Brain pericyte (primary cell): ENCODE measurements at regions not wholly inside any gene's neighbourhood (a gene's known extent, or its start where the extent isn't known, plus 50 kb on each side); places are given as distances from the start of the nearest gene placed in this dataset.
"Not testable (repeated sequence)": the region's sequence is repeated elsewhere in the genome, so short reads cannot be mapped to it uniquely, and the experiment has no call there.

ENCODE experiments used
- DNase-seq: peaks from one replicate; pipeline ENCODE4 v3.0.0-alpha.2; 2012; ENCODE audit warnings: low read depth, low spot score

DNA sequence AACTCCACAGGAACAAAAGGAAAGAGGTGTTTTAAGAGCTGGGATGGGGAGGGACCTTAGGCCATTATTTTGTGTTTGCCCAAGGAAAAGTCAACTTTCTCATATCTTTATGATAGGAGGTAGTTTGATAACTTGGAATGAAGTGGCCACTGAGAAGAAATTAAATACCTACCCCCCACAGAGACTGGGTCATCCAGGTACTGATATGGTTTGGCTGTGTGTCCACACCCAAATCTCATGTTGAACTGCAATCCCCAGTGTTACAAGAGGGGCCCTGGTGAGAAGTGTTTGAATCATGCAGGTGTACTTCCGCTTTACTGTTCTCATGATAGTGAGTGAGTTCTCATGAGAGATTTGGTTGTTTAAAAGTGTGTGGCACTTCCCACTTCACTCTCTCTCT is 477.9 kb upstream of the KIF2B start:
- DNase-seq, result no peak

DNA sequence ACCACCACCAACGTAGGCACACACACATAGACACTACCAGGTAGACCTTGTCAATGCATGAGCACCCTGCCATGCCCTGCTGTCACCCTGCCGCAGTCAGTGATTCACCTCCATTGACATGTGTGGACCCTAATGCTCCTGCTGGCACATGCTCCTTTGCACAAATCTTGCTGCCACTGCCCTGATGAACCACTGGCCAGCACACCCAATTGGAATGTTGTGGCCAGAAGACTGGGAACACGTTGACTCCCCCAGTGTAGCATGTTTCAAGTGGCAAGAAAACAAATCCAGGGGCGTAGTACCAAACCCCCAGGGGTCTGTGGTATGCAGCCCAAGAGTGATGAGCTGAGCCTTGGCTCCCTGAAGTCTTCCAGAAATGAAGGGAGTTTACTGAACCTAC is 486.4 kb upstream of the KIF2B start:
- no peak for DNase-seq

DNA sequence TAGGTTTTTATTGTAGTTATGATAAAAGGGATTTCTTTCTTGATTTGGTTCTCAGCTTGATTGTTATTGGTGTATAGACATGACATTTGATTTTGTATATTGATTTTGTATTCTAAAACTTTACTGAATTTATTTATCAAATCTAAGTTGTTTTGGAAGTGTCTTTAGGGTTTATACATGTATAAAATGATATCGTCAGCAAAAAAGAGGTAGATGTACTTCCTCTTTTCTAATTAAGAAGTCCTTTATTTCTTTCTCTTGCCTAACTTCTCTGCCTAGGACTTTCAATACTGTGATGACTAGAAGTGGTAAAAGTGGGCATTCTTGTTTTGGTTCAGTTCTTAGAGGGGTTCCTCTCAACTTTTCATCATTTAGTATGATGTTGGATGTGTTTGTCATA is 487.3 kb upstream of the KIF2B start:
- no peak for DNase-seq

DNA sequence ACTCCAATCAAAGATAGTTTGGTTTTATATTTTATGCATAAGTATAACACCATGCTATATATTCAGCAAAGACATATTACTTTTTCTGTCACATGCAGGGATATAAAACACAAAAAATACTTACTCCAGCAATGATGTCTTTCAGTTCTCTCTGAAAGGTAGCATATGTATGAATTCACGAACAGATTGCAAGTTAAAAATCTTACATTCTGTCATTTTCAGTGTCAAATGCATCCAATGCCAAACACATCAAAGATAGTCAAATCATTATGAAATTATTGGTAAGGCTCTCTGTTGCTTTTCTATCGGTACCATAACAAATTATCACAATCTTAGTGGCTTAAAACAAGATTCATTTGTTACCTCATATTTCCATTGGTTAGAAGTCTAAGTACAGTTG is 492.0 kb upstream of the KIF2B start:
- DNase-seq, result no peak

DNA sequence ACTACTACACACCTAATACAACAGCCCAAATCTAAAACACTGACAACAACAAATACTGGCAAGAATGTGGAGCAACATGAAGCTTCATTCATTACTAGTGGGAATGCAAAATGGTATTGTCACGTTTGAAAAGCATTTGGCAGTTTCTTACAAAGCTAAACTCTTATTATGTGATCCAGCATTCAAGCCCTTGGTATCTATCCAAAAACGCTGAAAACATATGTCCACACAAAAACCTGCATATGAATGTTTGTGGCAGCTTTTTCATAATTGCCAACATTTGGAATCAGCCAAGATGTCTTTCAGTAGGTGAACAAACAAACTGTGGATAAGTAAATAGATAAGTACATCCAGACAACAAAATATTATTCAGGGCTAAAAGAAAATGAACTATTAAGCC is 501.1 kb upstream of the KIF2B start:
- DNase-seq, result no peak

DNA sequence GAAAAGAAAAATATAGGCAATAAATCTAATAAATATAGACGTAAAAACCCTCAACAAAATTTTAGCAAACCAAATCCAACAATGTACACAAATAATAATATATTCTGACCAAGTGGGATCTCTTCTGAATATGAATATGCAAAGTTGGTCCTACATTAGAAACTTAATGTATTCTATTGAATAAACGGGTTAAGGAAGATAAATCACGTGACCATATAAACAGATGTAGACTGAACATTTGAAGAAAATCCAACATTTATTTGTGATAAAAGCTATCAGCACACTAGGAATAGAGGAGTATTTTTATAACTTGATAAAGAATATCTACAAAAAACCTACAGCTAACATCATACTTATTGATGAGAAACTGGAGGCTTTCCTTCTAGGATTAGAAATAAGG is 502.8 kb upstream of the KIF2B start:
- no peak for DNase-seq

DNA sequence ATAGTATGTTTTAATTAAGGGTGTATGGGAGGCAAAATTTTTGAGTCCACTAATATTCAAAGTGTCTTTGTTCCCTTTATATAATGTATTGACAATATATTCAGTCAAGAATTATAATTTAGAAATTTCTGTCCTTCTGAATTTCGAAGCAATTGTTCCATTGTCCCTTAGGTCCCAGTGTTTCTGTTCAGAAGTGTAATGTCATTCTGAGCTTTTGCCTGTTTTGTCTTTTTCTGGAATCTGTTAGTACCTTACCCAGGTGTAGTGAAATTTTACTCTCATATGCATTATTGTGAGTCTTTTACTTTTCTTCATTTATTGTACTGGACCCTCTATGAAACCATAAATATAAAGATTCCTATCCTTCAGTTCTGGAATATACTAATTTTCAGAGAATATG is 505.7 kb upstream of the KIF2B start:
- DNase-seq, result no peak

DNA sequence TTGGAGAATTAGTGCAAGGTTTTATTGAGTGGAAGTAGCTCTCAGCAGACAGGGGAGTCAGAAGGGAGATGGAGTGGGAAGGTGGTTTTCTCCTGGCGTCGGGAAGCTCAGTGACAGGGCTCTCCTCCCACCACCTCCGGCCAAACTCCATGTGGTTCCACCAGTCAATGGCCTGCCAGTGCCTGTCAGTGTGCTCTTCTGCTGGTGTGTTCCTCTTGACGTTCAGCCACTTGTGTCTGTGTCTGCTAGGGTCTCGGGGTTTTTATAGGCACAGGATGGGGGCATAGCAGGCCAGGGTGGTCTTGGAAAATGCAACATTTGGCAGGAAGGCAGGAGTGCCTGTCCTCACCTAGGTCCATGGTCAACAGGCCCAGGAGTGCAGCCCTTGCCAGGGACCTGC is 506.7 kb upstream of the KIF2B start:
- DNase-seq, result no peak

DNA sequence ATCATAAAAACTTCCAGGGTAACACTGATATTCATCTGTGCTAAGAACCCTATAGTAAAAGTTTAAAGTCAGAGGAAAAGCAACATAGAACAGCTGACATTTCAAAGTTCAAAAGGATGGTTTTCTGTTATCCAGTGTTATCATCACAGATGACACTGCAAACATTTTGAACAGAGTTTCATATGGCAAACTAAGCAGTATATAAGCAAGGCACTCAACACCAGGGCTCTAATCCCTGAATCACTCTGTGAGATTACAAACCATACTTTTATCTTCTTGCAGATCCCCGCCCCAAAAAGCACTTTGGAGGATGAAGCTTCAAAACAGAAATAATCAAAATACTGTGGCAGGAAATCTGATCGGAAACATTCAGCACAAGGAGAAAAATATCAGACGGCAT is 508.2 kb upstream of the KIF2B start:
- DNase-seq, result no peak

DNA sequence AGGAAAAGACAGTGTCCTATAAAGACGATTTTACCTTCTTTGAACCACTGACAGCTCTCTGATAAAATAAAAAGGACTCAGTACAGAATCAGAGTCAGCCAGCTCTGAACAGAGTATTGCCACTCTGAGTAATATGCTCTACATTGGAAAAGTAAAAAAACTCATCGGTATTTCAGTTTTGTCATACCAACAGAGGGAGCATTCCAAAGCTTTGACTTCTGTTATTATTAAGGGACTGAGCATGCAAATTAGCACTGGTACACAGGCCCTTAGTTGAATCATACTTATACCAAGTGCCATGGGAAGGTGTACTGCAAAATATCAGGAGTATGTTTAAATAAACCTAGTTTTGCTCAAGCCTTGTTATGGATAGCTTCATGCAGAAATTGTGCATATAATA is 509.0 kb upstream of the KIF2B start:
- no peak for DNase-seq

DNA sequence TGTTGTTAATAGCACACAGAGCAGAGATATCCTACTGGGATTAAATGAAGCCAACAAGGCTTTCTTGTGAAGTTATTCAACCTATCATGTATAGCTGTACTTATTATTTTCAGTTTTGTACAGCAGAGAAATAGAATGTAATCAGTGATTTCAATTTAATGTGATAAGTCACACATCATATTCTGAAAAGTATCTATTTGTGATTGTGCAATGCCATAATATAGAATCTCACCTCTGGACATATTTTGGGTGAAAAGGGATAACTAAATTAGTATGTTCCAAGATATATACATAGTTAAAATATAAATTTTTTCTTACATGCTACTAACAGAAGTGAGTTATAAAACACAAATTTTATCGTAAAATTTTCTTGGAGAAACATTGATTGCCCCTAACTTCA is 544.3 kb upstream of the KIF2B start:
- no peak for DNase-seq

DNA sequence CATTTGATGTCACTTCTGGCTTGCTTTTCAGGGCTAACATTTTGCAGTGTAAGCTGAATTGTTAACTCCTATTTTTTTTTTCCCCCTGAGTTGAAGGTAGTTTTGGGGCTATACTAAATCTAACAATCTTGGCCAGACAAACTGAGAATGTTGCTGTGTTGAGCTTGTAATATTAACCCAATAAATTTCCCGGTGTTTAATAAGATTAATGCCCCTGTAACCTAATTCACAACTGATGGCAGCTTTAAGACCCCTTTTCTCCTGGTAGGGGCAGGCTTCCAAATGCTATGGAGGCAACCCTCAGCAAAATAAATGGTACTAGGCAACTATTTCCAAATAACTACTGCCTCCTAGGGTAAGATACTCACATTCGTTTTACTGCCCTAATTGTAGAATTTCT is 549.6 kb upstream of the KIF2B start:
- no peak for DNase-seq

DNA sequence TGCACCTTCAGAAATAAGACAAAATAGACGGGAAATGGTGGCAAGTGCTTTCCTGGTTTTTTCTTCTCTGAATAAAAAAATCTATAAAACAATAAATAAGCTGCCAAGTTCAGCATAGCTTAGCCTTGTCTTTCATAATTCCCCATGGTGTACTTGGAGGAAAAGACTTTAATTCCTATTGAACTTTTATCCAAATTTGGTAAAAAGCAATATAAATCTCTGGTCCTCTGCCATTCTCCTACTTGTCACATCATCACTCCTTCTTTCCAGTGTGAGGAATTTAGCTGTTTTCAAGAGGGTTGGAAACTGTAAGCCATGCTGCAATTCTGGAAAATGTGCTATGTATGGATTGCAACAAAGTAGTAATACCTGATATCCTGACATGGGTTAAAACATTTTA is 551.8 kb upstream of the KIF2B start:
- DNase-seq, result no peak

DNA sequence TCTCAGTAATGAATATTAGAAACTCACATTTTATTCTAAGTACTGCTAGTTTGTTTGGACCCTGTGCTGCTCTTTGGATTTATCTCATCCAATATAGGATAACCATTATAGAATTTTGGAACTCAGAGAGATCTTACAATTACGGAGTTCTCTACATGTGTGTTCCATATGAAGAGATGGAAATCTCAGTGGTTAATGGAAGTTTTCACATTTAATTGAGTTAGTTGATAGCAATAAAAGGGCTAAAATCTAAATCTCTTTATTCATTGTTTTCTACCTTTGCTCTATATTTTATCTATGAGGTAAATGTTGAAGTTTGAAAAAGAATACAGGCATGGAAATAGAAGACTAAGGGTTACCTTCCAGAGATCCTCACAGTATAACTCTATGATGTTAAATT is 558.0 kb upstream of the KIF2B start:
- no peak for DNase-seq

DNA sequence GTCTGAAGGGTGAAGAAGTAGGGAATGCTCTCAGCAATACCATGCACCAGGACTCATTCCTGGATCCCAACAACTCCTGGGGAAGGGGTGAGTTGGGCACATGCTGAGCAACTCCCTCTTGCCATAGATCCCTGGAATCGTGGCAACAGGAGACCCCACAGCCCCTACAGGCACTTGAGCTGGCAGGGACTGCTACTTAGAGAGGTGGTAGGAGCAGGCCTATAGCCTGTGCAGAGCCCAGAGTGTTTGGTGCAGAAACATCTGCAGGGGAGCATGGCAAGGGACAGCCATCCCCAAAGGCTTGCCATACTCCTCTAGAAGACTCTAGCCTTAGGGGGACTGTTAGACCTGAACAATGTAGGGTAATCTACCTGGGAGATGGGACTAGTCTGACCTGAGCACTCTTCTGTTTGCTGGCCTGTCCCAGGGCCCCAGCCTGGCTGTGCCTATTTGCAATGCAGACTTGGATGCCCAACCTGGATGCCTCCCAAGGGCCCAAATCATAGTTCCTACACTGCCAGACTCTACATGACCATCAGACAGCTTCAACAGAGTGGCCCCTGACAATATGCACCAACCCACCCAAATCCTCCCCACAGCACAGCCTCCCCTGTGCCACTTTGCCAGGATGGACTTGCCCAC is 568.6 kb upstream of the KIF2B start:
- DNase-seq, result no peak

DNA sequence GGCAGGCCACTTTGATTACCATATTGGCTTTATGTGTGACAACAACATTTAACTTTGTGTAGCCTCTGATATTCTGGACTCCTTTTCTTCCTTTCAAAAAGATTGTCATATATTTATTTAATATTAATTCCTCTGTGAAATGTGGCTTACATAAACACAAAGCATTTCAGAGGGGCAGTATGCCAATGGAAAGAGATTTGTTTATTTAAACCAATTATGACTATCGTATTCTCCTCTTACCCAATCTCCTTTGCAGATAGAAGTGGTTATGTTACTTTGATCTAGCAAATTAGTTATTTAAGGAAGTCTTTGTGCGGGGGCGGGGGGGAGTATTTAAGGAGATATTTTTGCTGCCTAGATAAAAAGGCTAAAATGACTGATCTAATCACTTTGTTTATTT is 573.7 kb upstream of the KIF2B start:
- DNase-seq, result no peak

DNA sequence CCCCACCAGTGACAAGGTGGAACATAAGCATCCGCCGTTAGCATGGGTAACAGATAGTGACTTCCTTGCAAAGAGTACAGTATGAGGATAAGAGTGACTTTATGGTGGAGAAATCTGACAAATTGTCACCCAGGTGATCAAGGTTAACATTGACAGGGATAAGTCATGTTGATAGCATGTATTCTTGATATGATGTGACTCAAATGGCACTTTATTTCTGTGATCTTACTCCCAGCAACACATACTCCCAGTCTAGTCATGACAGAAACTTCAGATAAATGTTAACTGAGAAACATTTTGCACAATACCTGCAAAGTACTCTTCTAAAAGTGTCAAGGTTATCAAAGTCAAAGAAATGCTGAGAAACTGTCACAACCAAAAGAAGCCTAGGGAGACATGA is 588.6 kb upstream of the KIF2B start:
- no peak for DNase-seq

DNA sequence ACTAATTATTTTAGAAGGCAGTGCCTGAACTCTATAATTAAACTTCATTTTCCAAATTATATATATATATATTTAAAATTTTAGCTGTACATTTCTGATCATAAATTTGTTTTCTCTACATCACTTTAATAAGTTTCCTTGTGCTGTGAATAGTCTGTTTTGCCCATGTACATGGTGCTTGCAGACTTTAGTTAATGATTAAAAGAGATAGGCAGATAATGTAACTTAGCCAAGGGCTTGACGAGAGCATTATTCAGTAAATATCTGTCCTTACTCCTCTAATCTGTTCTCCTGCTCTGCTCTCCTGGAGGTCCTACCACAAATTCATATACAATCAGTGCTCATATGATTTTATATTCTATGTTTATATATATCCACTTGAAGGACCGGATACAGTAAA is 595.2 kb upstream of the KIF2B start:
- DNase-seq, result no peak

DNA sequence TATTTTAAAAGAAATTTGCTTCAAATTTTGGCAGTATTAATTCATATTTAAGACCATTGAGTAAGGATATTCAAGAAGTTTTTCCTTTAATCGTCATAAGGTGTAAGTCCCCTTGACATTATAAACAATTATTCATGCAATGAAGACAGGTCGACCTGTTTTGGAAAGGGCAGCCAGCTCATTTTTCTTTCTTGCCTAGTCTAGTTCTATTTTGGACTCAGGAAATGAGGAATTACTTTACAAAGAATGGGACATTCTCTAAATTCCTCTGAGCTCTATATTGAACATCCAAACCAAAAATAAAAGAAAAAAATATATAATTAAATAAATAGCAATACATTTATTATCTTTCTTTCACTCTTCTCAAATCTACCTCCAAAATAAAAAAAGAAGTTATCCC is 595.6 kb upstream of the KIF2B start:
- DNase-seq, result no peak

DNA sequence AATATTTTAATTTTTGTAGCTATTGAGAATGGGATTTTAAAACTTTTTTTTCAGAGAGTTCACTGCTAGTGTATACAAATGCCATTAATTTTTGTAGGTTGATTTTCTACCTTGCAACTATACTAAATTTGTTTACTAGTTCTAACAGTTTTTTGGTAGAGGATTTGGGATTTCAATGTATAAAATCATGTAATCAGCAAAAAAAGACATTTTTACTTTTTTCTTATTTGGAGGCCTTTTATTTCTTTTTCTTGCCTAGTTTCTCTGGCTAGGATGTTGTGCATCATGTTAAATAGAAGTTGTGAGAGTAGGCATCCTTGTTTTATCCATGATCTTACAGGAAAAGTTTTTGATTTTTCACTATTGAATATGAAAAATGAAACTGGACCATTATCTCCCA is 602.9 kb upstream of the KIF2B start:
- no peak for DNase-seq

DNA sequence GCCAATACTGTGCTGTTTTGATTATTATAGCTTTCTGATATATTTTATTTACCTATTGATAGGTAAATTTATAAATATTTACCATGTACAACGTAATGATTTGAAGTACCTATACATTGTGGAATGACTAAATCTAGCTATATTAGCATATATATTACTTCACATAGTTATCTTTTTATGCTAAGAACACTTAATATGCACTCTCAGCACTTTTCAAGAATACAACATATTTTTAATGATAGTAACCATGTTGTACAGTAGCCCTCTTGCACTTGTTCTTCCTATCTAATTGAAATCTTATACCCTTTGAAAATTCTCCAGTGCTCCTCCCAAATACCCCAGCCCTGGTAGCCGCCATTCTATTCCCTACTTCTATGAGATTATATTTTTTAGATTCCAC is 604.0 kb upstream of the KIF2B start:
- DNase-seq, result no peak

DNA sequence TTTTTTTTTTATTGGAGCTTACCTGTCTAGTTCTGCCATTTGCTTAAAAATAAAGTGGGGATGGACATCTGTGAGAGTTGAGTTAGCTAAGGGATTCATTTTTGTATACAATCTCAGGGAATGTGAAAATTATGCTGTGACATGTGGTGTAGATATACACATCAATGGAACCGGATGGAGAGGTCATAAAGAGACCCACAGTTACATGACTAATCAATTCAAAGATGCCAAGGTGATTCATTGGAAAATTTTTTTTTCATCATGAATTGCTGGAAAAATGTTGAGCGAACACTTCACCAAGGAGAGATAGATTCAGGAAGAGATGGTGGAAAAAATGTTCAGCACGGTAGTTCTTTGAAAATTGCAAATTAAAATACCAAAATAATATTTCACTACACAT is 605.4 kb upstream of the KIF2B start:
- DNase-seq, result no peak

DNA sequence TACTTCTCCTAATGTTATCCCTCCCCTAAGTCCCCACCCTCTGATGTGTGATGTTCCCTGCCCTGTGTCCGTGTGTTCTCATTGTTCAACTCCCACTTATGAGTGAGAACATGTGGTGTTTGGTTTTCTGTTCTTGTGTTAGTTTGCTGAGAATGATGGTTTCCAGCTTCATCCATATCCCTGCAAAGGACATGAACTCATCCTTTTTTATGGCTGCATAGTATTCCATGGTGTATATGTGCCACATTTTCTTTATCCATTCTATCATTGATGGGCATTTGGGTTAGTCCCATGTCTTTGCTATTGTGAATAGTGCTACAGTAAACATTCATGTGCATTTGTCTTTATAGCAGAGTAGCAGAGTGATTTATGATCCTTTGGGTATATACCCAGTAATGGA is 613.8 kb upstream of the KIF2B start:
- DNase-seq, result not testable (repeated sequence)

DNA sequence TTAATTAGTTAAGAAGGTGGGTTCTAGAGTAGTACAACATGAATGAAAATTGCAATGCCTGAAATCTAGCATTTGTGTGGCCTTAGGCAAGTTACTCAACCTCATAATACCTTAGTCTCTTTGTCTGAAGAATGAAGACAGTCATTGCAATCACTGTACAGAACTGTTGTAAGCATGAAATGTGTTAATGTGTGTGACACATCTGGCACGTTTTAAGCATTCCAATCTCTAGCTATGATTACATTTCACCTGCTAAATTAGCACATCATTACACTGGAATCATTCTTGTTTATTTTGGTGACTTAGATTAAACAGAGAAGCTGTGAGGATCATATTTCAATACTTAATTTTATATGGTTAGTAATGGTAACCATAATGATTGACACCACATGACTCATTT is 629.7 kb upstream of the KIF2B start:
- no peak for DNase-seq

DNA sequence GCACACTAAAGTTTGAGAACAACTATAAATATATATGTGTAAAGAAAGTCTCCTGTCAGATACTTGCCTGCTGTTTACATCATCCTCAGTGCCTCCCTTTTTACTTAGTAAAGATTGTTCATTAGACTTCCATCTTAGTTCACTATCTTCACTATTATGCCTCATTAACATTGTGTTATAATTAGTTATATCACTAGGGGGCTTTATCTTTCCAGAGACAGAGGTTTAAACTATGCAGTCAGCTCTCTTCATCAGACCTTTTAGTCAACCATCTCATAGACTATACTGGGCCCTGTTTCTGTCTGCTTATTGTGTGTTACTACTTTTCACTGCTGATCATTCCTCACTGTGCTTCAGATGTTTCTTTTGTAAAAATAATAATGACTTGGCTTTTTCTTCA is 630.8 kb upstream of the KIF2B start:
- DNase-seq, result no peak
